OCI-LY7 (cell line): ENCODE measurements at regions not wholly inside any gene's neighbourhood (a gene's known extent, or its start where the extent isn't known, plus 50 kb on each side); places are given as distances from the start of the nearest gene placed in this dataset.
"Not testable (repeated sequence)": the region's sequence is repeated elsewhere in the genome, so short reads cannot be mapped to it uniquely, and the experiment has no call there.

Experiments used
- BruUV-seq: library from RNA; stranded (reverse); fragments of 400-500 nt; replicated peaks from 2 replicates; lab custom pipeline; 2021; lab: Mats Ljungman, UMichigan
- CTCF ChIA-PET: fragments of 300-600 bp; sonication (Branson Sonifier 250); formaldehyde crosslinking; loops from one replicate; lab custom pipeline; 2022; ENCODE audit warnings: antibody characterized with exemption; ENCODE audit not compliant: unreplicated experiment; lab: Charles Lee
- POLR2A ChIA-PET: fragments of 300-600 bp; sonication (Branson Sonifier 250); formaldehyde crosslinking; loops from one replicate; lab custom pipeline; 2022; ENCODE audit warnings: antibody characterized with exemption; lab: Charles Lee
- DNase-seq: peaks from one replicate; pipeline ENCODE4 v3.0.0-alpha.2; 2015; ENCODE audit warnings: low spot score
- H2AFZ ChIP-seq: fragments of 200-600 bp; sonication (generic), shearing (Covaris generic); 2 replicates; pipeline ENCODE4 v1.6.1; 2014; ENCODE audit warnings: mild to moderate bottlenecking, antibody characterized with exemption, low read length, moderate library complexity
- H3K27ac ChIP-seq: fragments of 200-600 bp; sonication (generic); 2 replicates; pipeline ENCODE4 v1.5.1; 2014; ENCODE audit warnings: mixed run types, low read depth, mild to moderate bottlenecking, moderate library complexity, low read length, inconsistent platforms; ENCODE audit not compliant: poor library complexity, severe bottlenecking
- H3K36me3 ChIP-seq: fragments of 200-600 bp; sonication (generic); 2 replicates; pipeline ENCODE4 v1.6.1; 2014; ENCODE audit warnings: mild to moderate bottlenecking, antibody characterized with exemption, low read length, moderate library complexity, mixed read lengths; ENCODE audit not compliant: insufficient read depth
- H3K4me1 ChIP-seq: fragments of 200-600 bp; sonication (generic); 2 replicates; pipeline ENCODE4 v1.5.1; 2014; ENCODE audit warnings: mild to moderate bottlenecking, low read length; ENCODE audit not compliant: insufficient read depth, poor library complexity, severe bottlenecking
- H3K4me2 ChIP-seq: fragments of 200-600 bp; sonication (generic); 2 replicates; pipeline ENCODE4 v1.6.1; 2014; ENCODE audit warnings: mild to moderate bottlenecking, low read length
- H3K4me3 ChIP-seq: fragments of 200-600 bp; sonication (generic); 2 replicates; pipeline ENCODE4 v1.5.1; 2014; ENCODE audit warnings: mild to moderate bottlenecking, low read depth, low read length; ENCODE audit not compliant: poor library complexity, severe bottlenecking
- H3K79me2 ChIP-seq: fragments of 200-600 bp; sonication (generic); 2 replicates; pipeline ENCODE4 v1.6.1; 2016; ENCODE audit warnings: low read depth, mild to moderate bottlenecking, low read length, moderate library complexity, mixed read lengths; ENCODE audit not compliant: insufficient read depth
- H3K9me2 ChIP-seq: fragments of 200-600 bp; sonication (generic); 2 replicates; pipeline ENCODE4 v1.6.1; 2016; ENCODE audit warnings: mild to moderate bottlenecking, low read length, mixed read lengths; ENCODE audit not compliant: insufficient read depth
- H3K9me3 ChIP-seq: fragments of 200-600 bp; sonication (generic); 2 replicates; pipeline ENCODE4 v1.6.1; 2014; ENCODE audit warnings: mild to moderate bottlenecking, mixed run types, low read length, mixed read lengths
- H4K20me1 ChIP-seq: fragments of 200-600 bp; sonication (generic); 2 replicates; pipeline ENCODE4 v1.6.1; 2014; ENCODE audit warnings: mild to moderate bottlenecking, antibody characterized with exemption, low read length, moderate library complexity, mixed read lengths; ENCODE audit not compliant: insufficient read depth
- CTCF ChIP-seq: fragments of 200-600 bp; sonication (generic); conservative IDR thresholded peaks from 2 replicates; pipeline ENCODE4 v1.5.1; 2014; ENCODE audit warnings: mild to moderate bottlenecking, antibody characterized with exemption, low read length, moderate library complexity, mixed read lengths
- EZH2phosphoT487 ChIP-seq: fragments of 200-600 bp; sonication (generic); IDR thresholded peaks from 2 replicates; pipeline ENCODE4 v1.6.1; 2018; ENCODE audit warnings: low read depth, borderline replicate concordance, mild to moderate bottlenecking, mixed run types, antibody characterized with exemption, low read length, moderate library complexity, mixed read lengths
- intact Hi-C: fragments of 100-400 bp; cut with micrococcal nuclease; formaldehyde crosslinking; loops from one replicate; pipeline ENCODE4 v1.10.0; 2022; ENCODE audit not compliant: unreplicated experiment

DNA sequence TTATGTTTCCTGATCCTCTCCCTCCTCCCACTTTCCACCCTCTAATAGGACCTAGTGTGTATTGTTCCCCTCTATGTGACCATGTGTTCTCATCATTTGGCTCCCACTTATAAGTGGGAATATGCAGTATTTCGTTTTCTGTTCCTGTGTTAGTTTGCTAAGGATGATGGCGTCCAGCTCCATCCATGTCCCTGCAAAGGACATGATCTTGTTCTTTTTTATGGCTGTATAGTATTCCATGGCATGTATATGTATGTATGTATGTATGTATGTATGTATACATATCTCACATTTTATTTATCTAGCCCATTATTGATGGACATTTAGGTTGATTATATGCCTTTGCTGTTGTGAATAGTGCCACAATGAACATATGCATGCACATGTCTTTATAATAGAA lies 188.7 kb downstream of the RFPL4B start:
- CTCF ChIA-PET: no interaction called here
- Histone ChIP-seq H2AFZ (no peak overlapping the region), H3K9me2 (no peaks in the 10 kb centered on the region), H3K79me2 (no peaks in the 10 kb centered on the region), H3K4me3 (no peak overlapping the region), H3K27ac (no peak overlapping the region), H3K36me3 (no peaks in the 10 kb centered on the region), H3K4me1 (no peaks in the 10 kb centered on the region), H3K9me3 (no peaks in the 10 kb centered on the region), H3K4me2 (no peak overlapping the region), H4K20me1 (no peaks in the 10 kb centered on the region)
- POLR2A ChIA-PET: no interaction called here
- TF ChIP-seq CTCF (no peak), EZH2phosphoT487 (no peak)
- BruUV-seq: no TSS peak
- intact Hi-C loops: no loop called here
- DNase-seq: no peak

DNA sequence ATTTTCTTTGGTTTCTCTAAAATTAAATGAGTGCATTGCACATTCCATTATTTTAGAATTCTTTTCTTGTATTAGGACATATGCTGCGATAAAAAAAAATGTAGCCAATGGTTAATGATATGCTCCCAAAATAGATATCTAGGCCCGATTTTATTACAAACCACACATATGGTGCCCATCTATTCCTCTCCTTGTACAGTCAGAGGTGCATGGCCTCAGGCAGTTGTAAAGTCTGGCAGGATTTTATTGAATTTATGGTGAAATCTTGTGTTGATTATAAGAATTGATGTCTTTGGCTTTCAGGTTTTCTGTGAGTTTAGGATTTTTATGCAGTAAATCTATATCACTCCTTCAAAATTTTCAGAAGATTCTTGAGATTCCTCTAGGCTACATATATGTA lies 192.2 kb downstream of the RFPL4B start:
- BruUV-seq: no TSS peak
- no peaks in the 10 kb centered on the region for H3K4me1 ChIP-seq
- POLR2A ChIA-PET: no interaction called here

DNA sequence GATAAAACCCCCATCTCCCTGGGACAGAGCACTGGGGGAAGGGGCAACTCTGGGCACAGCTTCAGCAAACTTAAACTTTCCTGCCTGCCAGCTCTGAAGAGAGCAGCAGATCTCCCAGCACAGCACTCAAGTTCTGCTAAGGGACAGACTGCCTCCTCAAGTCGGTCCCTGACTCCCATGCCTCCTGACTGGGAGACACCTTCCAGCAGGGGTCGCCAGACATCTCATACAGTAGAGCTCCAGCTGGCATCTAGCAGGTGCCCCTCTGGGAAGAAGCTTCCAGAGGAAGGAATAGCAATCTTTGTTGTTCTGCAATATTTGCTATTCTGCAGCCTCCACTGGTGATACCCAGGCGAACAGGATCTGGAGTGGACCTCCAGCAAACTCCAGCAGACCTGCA lies 194.7 kb downstream of the RFPL4B start:
- CTCF ChIA-PET, H3K27ac ChIP-seq, H3K79me2 ChIP-seq, H3K9me3 ChIP-seq, H2AFZ ChIP-seq, H3K36me3 ChIP-seq, intact Hi-C loops, H4K20me1 ChIP-seq, H3K4me2 ChIP-seq, H3K9me2 ChIP-seq, POLR2A ChIA-PET, H3K4me1 ChIP-seq, H3K4me3 ChIP-seq, BruUV-seq: not testable (repeated sequence)
- DNase-seq: peak; percentile 3
- peak; percentile 32; the same call in 1 of the 2 replicates for TF ChIP-seq CTCF

More for the DNA sequence above, 192.2 kb downstream of the RFPL4B start:
- Histone ChIP-seq H2AFZ (no peak overlapping the region), H3K9me3 (no peaks in the 10 kb centered on the region), H3K79me2 (no peaks in the 10 kb centered on the region), H3K36me3 (no peaks in the 10 kb centered on the region), H3K27ac (no peak overlapping the region), H3K4me3 (no peak overlapping the region), H3K9me2 (no peaks in the 10 kb centered on the region), H4K20me1 (no peaks in the 10 kb centered on the region), H3K4me2 (no peak overlapping the region)
- intact Hi-C loops: no loop called here
- TF ChIP-seq EZH2phosphoT487: no peak
- DNase-seq: no peak
- CTCF ChIA-PET: no interaction called here

DNA sequence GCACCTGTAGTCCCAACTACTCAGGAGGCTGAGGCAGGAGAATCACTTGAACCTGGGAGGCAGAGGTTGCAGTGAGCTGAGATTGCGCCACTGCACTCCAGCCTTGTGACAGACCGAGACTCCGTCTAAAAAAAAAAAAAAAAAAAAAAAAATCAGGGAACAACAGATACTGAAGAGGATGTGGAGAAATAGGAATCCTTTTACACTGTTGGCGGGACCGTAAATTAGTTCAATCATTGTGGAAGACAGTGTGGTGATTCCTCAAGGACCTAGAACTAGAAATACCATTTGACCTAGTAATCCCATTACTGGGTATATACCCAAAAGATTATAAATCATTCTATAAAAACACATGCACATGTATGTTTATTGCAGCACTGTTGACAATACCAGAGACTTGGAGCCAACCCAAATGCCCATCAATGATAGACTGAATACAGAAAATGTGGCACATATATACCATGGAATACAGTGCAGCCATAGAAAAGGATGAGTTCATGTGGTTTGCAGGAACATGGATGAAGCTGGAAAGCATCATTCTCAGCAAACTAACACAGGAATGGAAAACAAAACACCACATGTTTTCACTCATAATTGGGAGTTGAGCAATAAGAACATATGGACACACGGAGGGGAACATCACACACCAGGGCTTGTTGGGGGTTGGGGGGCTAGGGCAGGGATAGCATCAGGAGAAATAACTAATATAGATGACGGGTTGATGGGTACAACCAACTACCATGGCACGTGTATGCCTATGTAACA lies 200.4 kb downstream of the RFPL4B start:
- H3K27ac ChIP-seq, DNase-seq, BruUV-seq, H3K4me2 ChIP-seq, H3K9me2 ChIP-seq, CTCF ChIA-PET, H3K9me3 ChIP-seq, H2AFZ ChIP-seq, intact Hi-C loops, H3K36me3 ChIP-seq, H3K79me2 ChIP-seq, H4K20me1 ChIP-seq, H3K4me1 ChIP-seq, H3K4me3 ChIP-seq: not testable (repeated sequence)
- POLR2A ChIA-PET: interaction anchor here (0.6 to 2.1 kb wide), 2 partner anchors 14 to 1802 kb away, joined by 3 to 6 read pairs; no protein-coding TSS in a partner anchor
